ENCODE measurements at regions not wholly inside any gene's neighbourhood (a gene's known extent, or its start where the extent isn't known, plus 50 kb on each side); places are given as distances from the start of the nearest gene placed in this dataset.

DNA sequence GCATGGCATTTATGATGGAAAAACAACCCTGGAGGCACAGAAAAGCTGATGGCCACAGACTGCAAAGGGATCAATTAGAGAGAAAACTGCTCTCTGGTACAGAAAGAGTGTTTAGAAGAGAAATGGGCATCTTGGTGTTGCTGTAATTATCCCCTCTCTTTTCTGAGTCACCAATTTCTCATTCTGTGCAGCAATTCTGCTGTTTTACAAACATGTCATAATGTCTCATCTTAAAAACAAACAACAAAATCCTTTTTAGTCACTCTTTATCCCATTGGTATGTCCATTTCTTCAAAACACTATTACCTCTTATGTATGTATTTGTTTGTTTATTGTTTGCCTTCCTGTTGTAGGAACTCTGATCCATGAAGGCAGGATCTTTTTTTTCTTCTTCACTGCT lies 73.9 kb upstream of the HK2 start:
- no peaks in the 10 kb centered on the region for H3K79me1 ChIP-seq (ENCODE audit: low read depth, low read length)
- no peak overlapping the region for H4K8ac ChIP-seq (ENCODE audit: extremely low read depth, insufficient read depth, low read length)
- no peak for TF ChIP-seq JUND (IDR thresholded peaks at IDR 0.05; ENCODE audit: low read length)
- H3K23ac ChIP-seq (ENCODE audit: insufficient read length): no peak overlapping the region
- H3K4me1 ChIP-seq (replicated peaks in 1 of 4; ENCODE audit: control insufficient read depth in 3 of 4, insufficient read depth in 4 of 4, low read length in 3 of 4): peaks cover 0 to 9% (median 4%) of the 10 kb centered on the region in 4 experiments; a peak in 5 of 7 replicates
- no peaks in the 10 kb centered on the region for H3K36me3 ChIP-seq (ENCODE audit: control insufficient read depth in 2 of 4, insufficient read depth in 4 of 4, low read length in 3 of 4)
- H3K27ac ChIP-seq (ENCODE audit: low read depth, low read length): no peak overlapping the region
- no peaks in the 10 kb centered on the region for H4K20me1 ChIP-seq (replicated peaks in 1 of 2; ENCODE audit: control insufficient read depth in 1 of 2, insufficient read depth in 2 of 2, low read length in 2 of 2)
- no peaks in the 10 kb centered on the region for H3K79me2 ChIP-seq (ENCODE audit: control insufficient read depth in 1 of 2, insufficient read depth in 2 of 2, low read length in 2 of 2)
- no peak overlapping the region for H3K4ac ChIP-seq (replicated peaks; ENCODE audit: insufficient read length, low read depth, low read length)
- no peaks in the 10 kb centered on the region for H3K23me2 ChIP-seq (ENCODE audit: low read depth, low read length)
- no peak overlapping the region for H3K4me3 ChIP-seq (ENCODE audit: extremely low read depth in 1 of 4, insufficient read depth in 2 of 4, low read depth in 3 of 4, low read length in 4 of 4)
- CTCF ChIA-PET (ENCODE audit: partially characterized antibody): interaction anchor here (0.9 to 1.8 kb wide), 3 partner anchors 10 to 46 kb away, joined by 4 to 9 read pairs (median 8); no protein-coding TSS in a partner anchor
- FAIRE-seq (no peak), DNase-seq (ENCODE audit: low read depth in 1 of 2, low spot score in 2 of 2) (no peak)
- no peak overlapping the region for H2AK5ac ChIP-seq (ENCODE audit: low read depth, low read length)
- no peaks in the 10 kb centered on the region for H3K27me3 ChIP-seq (replicated peaks in 1 of 4; ENCODE audit: control insufficient read depth in 3 of 4, extremely low read depth in 1 of 4, insufficient read depth in 3 of 4, low read length in 3 of 4)
- H4K91ac ChIP-seq (replicated peaks; ENCODE audit: insufficient read length, low read length): no peak overlapping the region
- H2AFZ ChIP-seq (ENCODE audit: low read length): no peak overlapping the region
- H2BK12ac ChIP-seq (ENCODE audit: low read depth, low read length): no peak overlapping the region
- H3K18ac ChIP-seq (ENCODE audit: extremely low read depth, low read length): no peak overlapping the region
- H2BK5ac ChIP-seq (ENCODE audit: low read depth, low read length): no peak overlapping the region
- H3K56ac ChIP-seq (replicated peaks; ENCODE audit: insufficient read length, low read depth, low read length): no peak overlapping the region
- no peak overlapping the region for H3K4me2 ChIP-seq (ENCODE audit: insufficient read depth in 1 of 2, low read depth in 2 of 2, low read length in 2 of 2)
- no peak overlapping the region for H4K5ac ChIP-seq (ENCODE audit: insufficient read length, low read depth, low read length)
- H3K9me3 ChIP-seq (ENCODE audit: insufficient read depth in 2 of 2, low read depth in 1 of 2, low read length in 1 of 2): peaks cover 5 to 6% of the 10 kb centered on the region in 2 experiments; a peak in 1 of 4 replicates
- no peak overlapping the region for H2BK120ac ChIP-seq (replicated peaks; ENCODE audit: low read depth, low read length)
- H2BK20ac ChIP-seq (ENCODE audit: low read length): no peak overlapping the region
- H3K14ac ChIP-seq (ENCODE audit: insufficient read length): no peak overlapping the region
- POLR2A ChIA-PET (ENCODE audit: partially characterized antibody): interaction anchor here (1.8 kb wide), 1 partner anchor 75 kb away, joined by 4 read pairs; no protein-coding TSS in a partner anchor
- H3K9ac ChIP-seq (replicated peaks in 1 of 4; ENCODE audit: extremely low read depth in 1 of 4, low read depth in 3 of 4, low read length in 3 of 4): no peak overlapping the region
- H2BK15ac ChIP-seq (ENCODE audit: low read length): no peak overlapping the region

All from H1 (cell line).